ENCODE measurements at regions not wholly inside any gene's neighbourhood (a gene's known extent, or its start where the extent isn't known, plus 50 kb on each side); places are given as distances from the start of the nearest gene placed in this dataset.
"Not testable (repeated sequence)": the region's sequence is repeated elsewhere in the genome, so short reads cannot be mapped to it uniquely, and the experiment has no call there.

DNA sequence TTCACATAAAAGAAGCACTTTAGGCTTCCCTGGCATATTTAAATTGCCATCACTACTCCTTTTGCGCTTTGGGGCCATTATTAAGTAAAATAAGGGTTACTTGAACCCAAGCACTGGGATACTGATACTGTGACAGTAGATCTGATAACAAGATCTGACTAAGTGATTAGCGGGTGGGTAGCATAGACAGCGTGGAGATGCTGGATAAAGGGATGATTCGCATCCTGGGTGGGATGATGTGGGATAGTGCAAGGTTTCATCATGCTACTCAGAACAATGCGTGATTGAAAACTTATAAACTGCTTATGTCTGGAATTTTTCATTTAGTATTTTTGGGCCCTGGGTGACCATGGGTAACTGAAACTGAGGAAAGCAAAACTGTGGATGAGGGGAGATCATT, 75.1 kb downstream of the PTTG1 start:
- no peaks in the 10 kb centered on the region for H3K9me2 ChIP-seq (replicated peaks; ENCODE audit: low read depth, low read length)
- no peaks in the 10 kb centered on the region for H3K36me3 ChIP-seq (ENCODE audit: insufficient read depth, low read length)
- no peaks in the 10 kb centered on the region for H3K79me2 ChIP-seq (ENCODE audit: insufficient read depth, low read length)
- no peak overlapping the region for H3K4me3 ChIP-seq (ENCODE audit: low read length, poor library complexity, severe bottlenecking)
- H3K4me2 ChIP-seq (ENCODE audit: low read depth, low read length, poor library complexity, severe bottlenecking) = no peak overlapping the region
- no peaks in the 10 kb centered on the region for H3F3A ChIP-seq (ENCODE audit: low read depth)
- TF ChIP-seq, protein P1, sequence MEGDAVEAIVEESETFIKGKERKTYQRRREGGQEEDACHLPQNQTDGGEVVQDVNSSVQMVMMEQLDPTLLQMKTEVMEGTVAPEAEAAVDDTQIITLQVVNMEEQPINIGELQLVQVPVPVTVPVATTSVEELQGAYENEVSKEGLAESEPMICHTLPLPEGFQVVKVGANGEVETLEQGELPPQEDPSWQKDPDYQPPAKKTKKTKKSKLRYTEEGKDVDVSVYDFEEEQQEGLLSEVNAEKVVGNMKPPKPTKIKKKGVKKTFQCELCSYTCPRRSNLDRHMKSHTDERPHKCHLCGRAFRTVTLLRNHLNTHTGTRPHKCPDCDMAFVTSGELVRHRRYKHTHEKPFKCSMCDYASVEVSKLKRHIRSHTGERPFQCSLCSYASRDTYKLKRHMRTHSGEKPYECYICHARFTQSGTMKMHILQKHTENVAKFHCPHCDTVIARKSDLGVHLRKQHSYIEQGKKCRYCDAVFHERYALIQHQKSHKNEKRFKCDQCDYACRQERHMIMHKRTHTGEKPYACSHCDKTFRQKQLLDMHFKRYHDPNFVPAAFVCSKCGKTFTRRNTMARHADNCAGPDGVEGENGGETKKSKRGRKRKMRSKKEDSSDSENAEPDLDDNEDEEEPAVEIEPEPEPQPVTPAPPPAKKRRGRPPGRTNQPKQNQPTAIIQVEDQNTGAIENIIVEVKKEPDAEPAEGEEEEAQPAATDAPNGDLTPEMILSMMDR (conservative IDR thresholded peaks at IDR 0.05; ENCODE audit: low read length) = no peak
- TF ChIP-seq EZH2phosphoT487 (IDR thresholded peaks at IDR 0.05; ENCODE audit: borderline replicate concordance) = no peak
- peaks cover 25% of the 10 kb centered on the region for H3K4me1 ChIP-seq (ENCODE audit: insufficient read depth, low read length, poor library complexity, severe bottlenecking)
- H2AFZ ChIP-seq (ENCODE audit: low read length) = no peak overlapping the region
- no peak overlapping the region for H3K9ac ChIP-seq (ENCODE audit: low read depth, low read length, poor library complexity, severe bottlenecking)
- H3K9me3 ChIP-seq (ENCODE audit: insufficient read depth, low read depth, low read length) = no peaks in the 10 kb centered on the region
- no peaks in the 10 kb centered on the region for H4K20me1 ChIP-seq (ENCODE audit: insufficient read depth, low read length, poor library complexity, severe bottlenecking)
- no peaks in the 10 kb centered on the region for H3K27me3 ChIP-seq (ENCODE audit: insufficient read depth, low read length, poor library complexity, severe bottlenecking)

GRCh38 chr5:160497878-160498277, 76.2 kb downstream of the PTTG1 start:
- H3K27me3 ChIP-seq (ENCODE audit: insufficient read depth, low read length, poor library complexity, severe bottlenecking) = no peaks in the 10 kb centered on the region
- H3K4me2 ChIP-seq (ENCODE audit: low read depth, low read length, poor library complexity, severe bottlenecking) = no peak overlapping the region
- H4K20me1 ChIP-seq (ENCODE audit: insufficient read depth, low read length, poor library complexity, severe bottlenecking) = no peaks in the 10 kb centered on the region
- H3K9me3 ChIP-seq (ENCODE audit: insufficient read depth, low read depth, low read length) = no peaks in the 10 kb centered on the region
- H3K9me2 ChIP-seq (replicated peaks; ENCODE audit: low read depth, low read length) = no peaks in the 10 kb centered on the region
- H2AFZ ChIP-seq (ENCODE audit: low read length) = no peak overlapping the region
- H3K9ac ChIP-seq (ENCODE audit: low read depth, low read length, poor library complexity, severe bottlenecking) = no peak overlapping the region
- H3K4me3 ChIP-seq (ENCODE audit: low read length, poor library complexity, severe bottlenecking) = no peak overlapping the region
- no peaks in the 10 kb centered on the region for H3K36me3 ChIP-seq (ENCODE audit: insufficient read depth, low read length)
- peaks cover 20% of the 10 kb centered on the region for H3K4me1 ChIP-seq (ENCODE audit: insufficient read depth, low read length, poor library complexity, severe bottlenecking)
- no peaks in the 10 kb centered on the region for H3K79me2 ChIP-seq (ENCODE audit: insufficient read depth, low read length)
- no peaks in the 10 kb centered on the region for H3F3A ChIP-seq (ENCODE audit: low read depth)
- TF ChIP-seq EZH2phosphoT487 (IDR thresholded peaks at IDR 0.05; ENCODE audit: borderline replicate concordance) = no peak
- TF ChIP-seq, protein P1 (conservative IDR thresholded peaks at IDR 0.05; ENCODE audit: low read length) = no peak

- not testable (repeated sequence) for H3F3A ChIP-seq (ENCODE audit: low read depth); H3K9me2 ChIP-seq (replicated peaks; ENCODE audit: low read depth, low read length); H3K4me3 ChIP-seq (ENCODE audit: low read length, poor library complexity, severe bottlenecking); H3K9me3 ChIP-seq (ENCODE audit: insufficient read depth, low read depth, low read length); H3K4me2 ChIP-seq (ENCODE audit: low read depth, low read length, poor library complexity, severe bottlenecking); H3K36me3 ChIP-seq (ENCODE audit: insufficient read depth, low read length); H3K9ac ChIP-seq (ENCODE audit: low read depth, low read length, poor library complexity, severe bottlenecking); H2AFZ ChIP-seq (ENCODE audit: low read length); H4K20me1 ChIP-seq (ENCODE audit: insufficient read depth, low read length, poor library complexity, severe bottlenecking); H3K27me3 ChIP-seq (ENCODE audit: insufficient read depth, low read length, poor library complexity, severe bottlenecking); H3K79me2 ChIP-seq (ENCODE audit: insufficient read depth, low read length)
- H3K4me1 ChIP-seq (ENCODE audit: insufficient read depth, low read length, poor library complexity, severe bottlenecking) = peaks cover 17% of the 10 kb centered on the region
Measured at GRCh38 chr5:160498441-160499043, 76.9 kb downstream of the PTTG1 start.
